Astrocyte (in vitro differentiated cells and primary cell): ENCODE measurements at regions not wholly inside any gene's neighbourhood (a gene's known extent, or its start where the extent isn't known, plus 50 kb on each side); places are given as distances from the start of the nearest gene placed in this dataset.
"Not testable (repeated sequence)": the region's sequence is repeated elsewhere in the genome, so short reads cannot be mapped to it uniquely, and the experiment has no call there.

Experiments used
- DNase-seq: peaks from one replicate; pipeline ENCODE4 v3.0.0-alpha.2; 2010; ENCODE audit warnings: low read depth
- FAIRE-seq: peaks from 2 replicates; lab custom pipeline; 2011; peaks lifted over from hg19 to GRCh38; lab: Jason Lieb, UNC
- H2AFZ ChIP-seq: 2 replicates; pipeline ENCODE4 v1.6.0; 2012; ENCODE audit warnings: low read depth, low read length, inconsistent platforms
- H3K27ac ChIP-seq: 2 replicates; pipeline ENCODE4 v1.5.1; 2011; ENCODE audit warnings: low read depth, low read length, inconsistent platforms
- H3K27me3 ChIP-seq: 2 replicates; pipeline ENCODE4 v1.6.0; 2011; ENCODE audit warnings: low read length, inconsistent platforms; ENCODE audit not compliant: insufficient read depth
- H3K36me3 ChIP-seq: 2 replicates; pipeline ENCODE4 v1.5.1; 2011; ENCODE audit warnings: low read length, inconsistent platforms; ENCODE audit not compliant: insufficient read depth
- H3K4me1 ChIP-seq: 2 replicates; pipeline ENCODE4 v1.5.1; 2011; ENCODE audit warnings: low read length, inconsistent platforms; ENCODE audit not compliant: insufficient read depth
- H3K4me2 ChIP-seq: 2 replicates; pipeline ENCODE4 v1.6.0; 2012; ENCODE audit warnings: low read length, inconsistent platforms
- H3K4me3 ChIP-seq: 2 replicates; pipeline ENCODE4 v1.5.1; 2011; ENCODE audit warnings: low read depth, mild to moderate bottlenecking, low read length, inconsistent platforms; ENCODE audit not compliant: insufficient read depth
- H3K79me2 ChIP-seq: 2 replicates; pipeline ENCODE4 v1.6.0; 2012; ENCODE audit warnings: mild to moderate bottlenecking, low read length, inconsistent platforms; ENCODE audit not compliant: insufficient read depth
- H3K9ac ChIP-seq: 2 replicates; pipeline ENCODE4 v1.6.0; 2012; ENCODE audit warnings: mild to moderate bottlenecking, low read length, inconsistent platforms
- H3K9me3 ChIP-seq: 2 replicates; pipeline ENCODE4 v1.5.1; 2012; ENCODE audit warnings: low read depth, mild to moderate bottlenecking, low read length, inconsistent platforms; ENCODE audit not compliant: insufficient read depth
- H4K20me1 ChIP-seq: 2 replicates; pipeline ENCODE4 v1.6.0; 2012; ENCODE audit warnings: low read length, inconsistent platforms; ENCODE audit not compliant: insufficient read depth
- H3K27ac Mint-ChIP-seq: one replicate; pipeline ENCODE4 v1.8.0; 2021; ENCODE audit warnings: mild to moderate bottlenecking, mixed read lengths; ENCODE audit not compliant: unreplicated experiment
- H3K27me3 Mint-ChIP-seq: one replicate; pipeline ENCODE4 v1.8.0; 2021; ENCODE audit warnings: low read depth, mixed read lengths; ENCODE audit not compliant: unreplicated experiment
- H3K36me3 Mint-ChIP-seq: one replicate; pipeline ENCODE4 v1.8.0; 2021; ENCODE audit warnings: low read depth, mixed read lengths; ENCODE audit not compliant: unreplicated experiment
- H3K4me1 Mint-ChIP-seq: one replicate; pipeline ENCODE4 v1.8.0; 2021; ENCODE audit warnings: low read depth, mixed read lengths; ENCODE audit not compliant: unreplicated experiment
- H3K4me3 Mint-ChIP-seq: one replicate; pipeline ENCODE4 v1.8.0; 2021; ENCODE audit warnings: mild to moderate bottlenecking, moderate library complexity, mixed read lengths; ENCODE audit not compliant: unreplicated experiment
- H3K9me3 Mint-ChIP-seq: one replicate; pipeline ENCODE4 v1.8.0; 2021; ENCODE audit warnings: mild to moderate bottlenecking, mixed read lengths; ENCODE audit not compliant: unreplicated experiment
- EZH2 ChIP-seq: IDR thresholded peaks from 2 replicates; pipeline ENCODE4 v1.6.1; 2012; ENCODE audit warnings: mild to moderate bottlenecking, low read length, inconsistent platforms; ENCODE audit not compliant: insufficient read depth
- TF ChIP-seq, protein P1 (sequence below): IDR thresholded peaks from 2 replicates; pipeline ENCODE4 v1.5.1; 2011; ENCODE audit warnings: low read depth, mild to moderate bottlenecking, inconsistent platforms, low read length, moderate library complexity; ENCODE audit not compliant: insufficient read depth

DNA sequence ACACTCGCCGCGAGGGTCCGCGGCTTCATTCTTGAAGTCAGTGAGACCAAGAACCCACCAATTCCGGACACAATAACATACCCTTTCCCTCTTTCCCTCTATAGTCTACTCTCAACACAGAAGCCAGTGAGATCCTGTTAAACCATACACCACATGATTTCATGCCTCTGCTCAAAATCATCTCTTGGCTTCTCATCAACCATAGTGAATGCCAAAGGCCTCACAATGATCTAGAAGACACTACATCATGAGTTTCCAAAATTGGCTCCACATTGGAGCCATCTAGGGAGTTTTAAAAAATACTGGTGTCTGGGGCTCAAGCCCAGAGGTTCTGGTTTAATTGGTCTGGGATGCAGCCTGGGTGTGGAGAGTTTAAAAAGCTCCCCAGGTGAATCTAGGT, 124.5 kb downstream of the EFNB1 start:
- FAIRE-seq = peak; percentile 58
- H3K9me3 Mint-ChIP-seq = peaks cover 4% of the 10 kb centered on the region

DNA sequence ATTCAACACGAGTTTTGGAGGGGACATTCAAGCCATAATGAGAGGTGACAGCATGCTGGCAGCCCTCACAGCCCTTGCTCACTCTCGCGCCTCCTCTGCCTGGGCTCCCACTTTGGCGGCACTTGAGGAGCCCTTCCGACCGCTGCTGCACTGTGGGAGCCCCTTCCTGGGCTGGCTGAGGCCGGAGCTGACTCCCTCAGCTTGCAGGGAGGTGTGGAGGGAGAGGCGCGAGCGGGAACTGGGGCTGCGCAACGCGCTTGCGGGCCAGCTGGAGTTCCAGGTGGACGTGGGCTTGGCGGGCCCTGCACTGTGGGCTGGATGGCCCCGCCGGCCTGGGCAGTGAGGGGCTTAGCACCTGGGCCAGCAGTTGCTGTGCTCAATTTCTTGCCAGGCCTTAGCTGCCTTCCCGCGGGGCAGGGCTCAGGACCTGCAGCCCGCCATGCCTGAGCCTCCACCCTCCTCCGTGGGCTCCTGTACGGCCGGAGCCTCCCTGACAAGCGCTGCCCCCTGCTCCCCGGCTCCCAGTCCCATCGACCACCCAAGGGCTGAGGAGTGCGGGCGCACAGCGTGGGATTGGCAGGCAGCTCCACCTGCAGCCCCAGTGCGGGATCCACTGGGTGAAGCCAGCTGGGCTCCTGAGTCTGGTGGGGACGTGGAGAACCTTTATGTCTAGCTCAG, 123.3 kb downstream of the EFNB1 start:
- not testable (repeated sequence) for H3K79me2 ChIP-seq, H3K27me3 Mint-ChIP-seq, H2AFZ ChIP-seq, H4K20me1 ChIP-seq, H3K27me3 ChIP-seq, H3K9ac ChIP-seq, H3K4me2 ChIP-seq, H3K4me3 ChIP-seq, H3K36me3 Mint-ChIP-seq, H3K36me3 ChIP-seq, H3K4me3 Mint-ChIP-seq, DNase-seq, H3K27ac Mint-ChIP-seq, FAIRE-seq, H3K9me3 Mint-ChIP-seq, H3K4me1 ChIP-seq, H3K9me3 ChIP-seq, H3K4me1 Mint-ChIP-seq, H3K27ac ChIP-seq

More for the DNA sequence above, 124.5 kb downstream of the EFNB1 start:
- H3K36me3 ChIP-seq = no peaks in the 10 kb centered on the region
- no peak for DNase-seq
- no peak overlapping the region for H3K4me3 ChIP-seq
- H3K9ac ChIP-seq = no peak overlapping the region
- H3K79me2 ChIP-seq = no peaks in the 10 kb centered on the region
- no peaks in the 10 kb centered on the region for H3K27me3 ChIP-seq
- no peaks in the 10 kb centered on the region for H4K20me1 ChIP-seq
- Mint-ChIP-seq H3K4me1 (no peaks in the 10 kb centered on the region), H3K36me3 (no peaks in the 10 kb centered on the region), H3K27ac (no peak overlapping the region), H3K4me3 (no peak overlapping the region), H3K27me3 (no peaks in the 10 kb centered on the region)
- TF ChIP-seq, protein P1, sequence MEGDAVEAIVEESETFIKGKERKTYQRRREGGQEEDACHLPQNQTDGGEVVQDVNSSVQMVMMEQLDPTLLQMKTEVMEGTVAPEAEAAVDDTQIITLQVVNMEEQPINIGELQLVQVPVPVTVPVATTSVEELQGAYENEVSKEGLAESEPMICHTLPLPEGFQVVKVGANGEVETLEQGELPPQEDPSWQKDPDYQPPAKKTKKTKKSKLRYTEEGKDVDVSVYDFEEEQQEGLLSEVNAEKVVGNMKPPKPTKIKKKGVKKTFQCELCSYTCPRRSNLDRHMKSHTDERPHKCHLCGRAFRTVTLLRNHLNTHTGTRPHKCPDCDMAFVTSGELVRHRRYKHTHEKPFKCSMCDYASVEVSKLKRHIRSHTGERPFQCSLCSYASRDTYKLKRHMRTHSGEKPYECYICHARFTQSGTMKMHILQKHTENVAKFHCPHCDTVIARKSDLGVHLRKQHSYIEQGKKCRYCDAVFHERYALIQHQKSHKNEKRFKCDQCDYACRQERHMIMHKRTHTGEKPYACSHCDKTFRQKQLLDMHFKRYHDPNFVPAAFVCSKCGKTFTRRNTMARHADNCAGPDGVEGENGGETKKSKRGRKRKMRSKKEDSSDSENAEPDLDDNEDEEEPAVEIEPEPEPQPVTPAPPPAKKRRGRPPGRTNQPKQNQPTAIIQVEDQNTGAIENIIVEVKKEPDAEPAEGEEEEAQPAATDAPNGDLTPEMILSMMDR = no peak
- no peak for TF ChIP-seq EZH2
- no peak overlapping the region for H3K27ac ChIP-seq
- no peak overlapping the region for H3K4me2 ChIP-seq
- H2AFZ ChIP-seq = no peak overlapping the region
- H3K4me1 ChIP-seq = no peaks in the 10 kb centered on the region
- H3K9me3 ChIP-seq = no peaks in the 10 kb centered on the region

DNA sequence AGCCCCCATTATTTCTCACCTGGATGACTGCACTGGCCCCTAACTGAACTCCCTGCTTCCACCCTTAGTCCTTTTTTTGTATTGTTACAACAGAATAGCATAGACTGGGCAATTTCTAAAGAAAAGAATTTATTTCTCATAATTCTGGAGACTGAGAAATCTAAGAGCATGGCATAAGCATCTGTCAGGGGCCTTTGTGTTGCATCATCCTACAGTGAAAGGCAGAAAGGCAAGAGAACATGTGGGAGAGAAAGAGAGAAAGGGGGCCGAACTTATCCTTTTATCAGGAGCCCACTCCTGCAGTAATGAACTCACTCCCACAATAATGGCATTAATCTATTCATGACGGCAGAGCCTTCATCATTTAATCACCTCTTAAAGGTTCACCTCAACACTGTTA, 122.1 kb downstream of the EFNB1 start:
- Mint-ChIP-seq H3K27me3 (peaks cover 2% of the 10 kb centered on the region), H3K36me3 (no peaks in the 10 kb centered on the region), H3K9me3 (peaks cover 4% of the 10 kb centered on the region), H3K4me3 (no peak overlapping the region), H3K4me1 (no peaks in the 10 kb centered on the region), H3K27ac (no peak overlapping the region)
- H3K27me3 ChIP-seq = no peaks in the 10 kb centered on the region
- H3K4me2 ChIP-seq = no peak overlapping the region
- DNase-seq (no peak), FAIRE-seq (no peak)
- no peaks in the 10 kb centered on the region for H3K36me3 ChIP-seq
- H3K79me2 ChIP-seq = no peaks in the 10 kb centered on the region
- H2AFZ ChIP-seq = no peak overlapping the region
- no peaks in the 10 kb centered on the region for H3K9me3 ChIP-seq
- H4K20me1 ChIP-seq = no peaks in the 10 kb centered on the region
- H3K4me1 ChIP-seq = peaks cover under 1% of the 10 kb centered on the region
- TF ChIP-seq, protein P1 = no peak
- no peak for TF ChIP-seq EZH2
- H3K27ac ChIP-seq = no peak overlapping the region
- no peak overlapping the region for H3K9ac ChIP-seq
- no peak overlapping the region for H3K4me3 ChIP-seq
